A549 (cell line): ENCODE measurements at regions not wholly inside any gene's neighbourhood (a gene's known extent, or its start where the extent isn't known, plus 50 kb on each side); places are given as distances from the start of the nearest gene placed in this dataset.

Experiments used
- ATAC-seq, 2 experiments: fragments of 200-7000 bp in 1 of 2; fragments of >200 bp in 1 of 2; cut with Nextera tagmentation in 1 of 2; cut with Tn5 transposase in 1 of 2; 3 replicates each; pipeline versions ENCODE4 v1.8.0 to v1.9.1; 2018 to 2020; ENCODE audit warnings: mild to moderate bottlenecking in 1 of 2, moderate library complexity in 1 of 2
- CTCF ChIA-PET: fragments of 300-600 bp; sonication (Branson Sonifier 250); formaldehyde crosslinking; extraction: SDS; loops from one replicate; lab custom pipeline; 2021; ENCODE audit warnings: antibody characterized with exemption, inconsistent platforms; lab: Yijun Ruan, JAX
- POLR2A ChIA-PET: fragments of 350-600 bp; formaldehyde crosslinking; extraction: SDS; loops from one replicate; lab custom pipeline; 2021; ENCODE audit warnings: antibody characterized with exemption, inconsistent platforms; lab: Yijun Ruan, JAX
- DNase-seq, 2 experiments: peaks; one replicate each; pipeline versions ENCODE4 v3.0.0 to v3.0.0-alpha.2; 2011 to 2016; ENCODE audit warnings: low read depth in 1 of 2, low spot score in 1 of 2
- FAIRE-seq: peaks from 2 replicates; lab custom pipeline; 2011; peaks lifted over from hg19 to GRCh38; lab: Jason Lieb, UNC
- H3K27ac ChIP-seq, 2 experiments: fragments of >200 bp; sonication (Bioruptor Twin); formaldehyde crosslinking; 3 replicates each; pipeline ENCODE4 v1.5.1; 2016 to 2017
- H3K4me1 ChIP-seq: fragments of >200 bp; sonication (Bioruptor Twin); formaldehyde crosslinking; 3 replicates; pipeline ENCODE4 v1.6.1; 2016
- H3K4me2 ChIP-seq: fragments of >200 bp; sonication (Bioruptor Twin); formaldehyde crosslinking; 3 replicates; pipeline ENCODE4 v1.6.1; 2016
- H3K4me3 ChIP-seq: fragments of >200 bp; sonication (Bioruptor Twin); formaldehyde crosslinking; 3 replicates; pipeline ENCODE4 v1.5.1; 2016
- H3K9me3 ChIP-seq: fragments of >200 bp; sonication (Bioruptor Twin); formaldehyde crosslinking; 3 replicates; pipeline ENCODE4 v1.6.1; 2016
- CBX8 ChIP-seq: fragments of 200-600 bp; sonication (generic); IDR thresholded peaks from 2 replicates; pipeline ENCODE4 v1.6.1; 2016
- ELK1 ChIP-seq: fragments of 150-350 bp; IDR thresholded peaks from 2 replicates; pipeline ENCODE4 v1.6.1; 2014; ENCODE audit warnings: low read depth, mild to moderate bottlenecking, low read length
- EP300 ChIP-seq, 2 experiments: fragments of >200 bp; sonication (Bioruptor Twin); formaldehyde crosslinking; IDR thresholded peaks; 2 replicates in 1 of 2; 3 replicates in 1 of 2; pipeline ENCODE4 v1.6.1; 2016 to 2017
- ESRRA ChIP-seq: fragments of 150-350 bp; IDR thresholded peaks from 2 replicates; pipeline ENCODE4 v1.6.1; 2014; ENCODE audit warnings: mild to moderate bottlenecking, low read length, borderline replicate concordance
- FOXS1 ChIP-seq: fragments of 250-450 bp; sonication (Bioruptor Pico); IDR thresholded peaks from 2 replicates; pipeline ENCODE4 v1.5.0; 2020; ENCODE audit warnings: mild to moderate bottlenecking, moderate library complexity
- JUNB ChIP-seq: fragments of >200 bp; sonication (Bioruptor Twin); formaldehyde crosslinking; IDR thresholded peaks from 2 replicates; pipeline ENCODE4 v1.6.1; 2016
- KDM5A ChIP-seq: fragments of 200-600 bp; sonication (generic); IDR thresholded peaks from 2 replicates; pipeline ENCODE4 v1.6.1; 2016; ENCODE audit warnings: antibody characterized with exemption, mild to moderate bottlenecking
- MAX ChIP-seq: IDR thresholded peaks from 2 replicates; pipeline ENCODE4 v1.6.1; 2012
- MYC ChIP-seq: IDR thresholded peaks from 2 replicates; pipeline ENCODE4 v1.6.1; 2012; ENCODE audit warnings: mild to moderate bottlenecking, inconsistent platforms, low read length, improper control_type of control experiment, borderline replicate concordance
- NR3C1 ChIP-seq: fragments of >200 bp; sonication (Bioruptor Twin); formaldehyde crosslinking; IDR thresholded peaks from 3 replicates; pipeline ENCODE4 v1.6.1; 2017
- POLR2A ChIP-seq: IDR thresholded peaks from 2 replicates; pipeline ENCODE4 v1.6.1; 2012; ENCODE audit warnings: mild to moderate bottlenecking, low read length
- RAD21 ChIP-seq, 2 experiments: fragments of >200 bp in 1 of 2; sonication (Bioruptor Twin) in 1 of 2; formaldehyde crosslinking in 1 of 2; IDR thresholded peaks in 1 of 2; conservative IDR thresholded peaks in 1 of 2; 2 replicates in 1 of 2; 3 replicates in 1 of 2; pipeline ENCODE4 v1.6.1; 2012 to 2018; ENCODE audit warnings: inconsistent platforms in 1 of 2
- RFX5 ChIP-seq: fragments of 450-650 bp; IDR thresholded peaks from 2 replicates; pipeline ENCODE4 v1.7.1; 2014; ENCODE audit warnings: antibody characterized with exemption, mild to moderate bottlenecking, moderate library complexity
- RNF2 ChIP-seq: fragments of 200-600 bp; sonication (generic); IDR thresholded peaks from 2 replicates; pipeline ENCODE4 v1.6.1; 2016; ENCODE audit warnings: low read depth, mild to moderate bottlenecking, antibody characterized with exemption, moderate library complexity, borderline replicate concordance
- SMC3 ChIP-seq: fragments of >200 bp; sonication (Bioruptor Twin); formaldehyde crosslinking; IDR thresholded peaks from 3 replicates; pipeline ENCODE4 v1.6.1; 2018; ENCODE audit warnings: inconsistent platforms
- WGBS: methylation state at CpG from one replicate; pipeline ENCODE4 v1.1.6; 2017; ENCODE audit errors: missing lambda C conversion rate; 5-methylcytosine and 5-hydroxymethylcytosine counted together

GRCh38 chr3:64856977-64857516, 169.2 kb upstream of the ADAMTS9 start (continued):
- TF ChIP-seq MYC = no peak
- TF ChIP-seq NR3C1 = no peak
- TF ChIP-seq, all 56 proteins: peak for 0

- TF ChIP-seq MAX = no peak
- TF ChIP-seq RFX5 = no peak
- no peak for TF ChIP-seq RAD21 (conservative IDR thresholded peaks at IDR 0.05 in 1 of 2, IDR thresholded peaks at IDR 0.05 in 1 of 2)
- no peak for TF ChIP-seq POLR2A
- TF ChIP-seq MYC = no peak
- TF ChIP-seq, all 56 proteins: peak for 0
- ATAC-seq = no peak
- no peak for FAIRE-seq
- CTCF ChIA-PET = no interaction called here
- POLR2A ChIA-PET = no interaction called here
- 43% methylated on average over 1 of the region's 1 CpG for WGBS
- H3K4me1 ChIP-seq = no peaks in the 10 kb centered on the region
- no peak overlapping the region for H3K4me3 ChIP-seq
- H3K9me3 ChIP-seq = no peaks in the 10 kb centered on the region
- DNase-seq = no peak
- no peak overlapping the region for H3K4me2 ChIP-seq
- no peak overlapping the region for H3K27ac ChIP-seq
Measured at GRCh38 chr3:64856106-64856505, 168.3 kb upstream of the ADAMTS9 start.

- no peak overlapping the region for H3K4me3 ChIP-seq
- TF ChIP-seq RNF2 (no peak), JUNB (no peak)
- 12% methylated on average over 2 of the region's 2 CpGs for WGBS
- no peak overlapping the region for H3K4me2 ChIP-seq
- ChIA-PET POLR2A (no interaction called here), CTCF (no interaction called here)
- H3K9me3 ChIP-seq = no peaks in the 10 kb centered on the region
- no peak overlapping the region for H3K27ac ChIP-seq
- no peaks in the 10 kb centered on the region for H3K4me1 ChIP-seq
- ATAC-seq = no peak
- DNase-seq = no peak
- FAIRE-seq = no peak
Measured at GRCh38 chr3:64853456-64853855, 165.7 kb upstream of the ADAMTS9 start.

- H3K4me2 ChIP-seq = no peak overlapping the region
- H3K4me3 ChIP-seq = no peak overlapping the region
- TF ChIP-seq SMC3 = no peak
- TF ChIP-seq EP300 (IDR thresholded peaks at IDR 0.05) = 0 out of 5 replicates have a peak, but pooled peaks of 1 of the 2 experiments have one; percentile 12
- ChIA-PET CTCF (no interaction called here), POLR2A (no interaction called here)
- DNase-seq (peak in 1 of 2 experiments; percentile 2), ATAC-seq (no peak), FAIRE-seq (no peak)
- H3K27ac ChIP-seq = no peak overlapping the region
- H3K9me3 ChIP-seq = no peaks in the 10 kb centered on the region
- 0% methylated on average over 2 of the region's 2 CpGs for WGBS
- no peaks in the 10 kb centered on the region for H3K4me1 ChIP-seq
Measured at GRCh38 chr3:64852738-64853137, 164.9 kb upstream of the ADAMTS9 start.

- FAIRE-seq (no peak), ATAC-seq (no peak), DNase-seq (no peak)
- TF ChIP-seq CBX8 (no peak), FOXS1 (no peak), ESRRA (no peak), KDM5A (no peak), ELK1 (no peak)
- H3K4me1 ChIP-seq = no peaks in the 10 kb centered on the region
- ChIA-PET CTCF (no interaction called here), POLR2A (no interaction called here)
- 8% methylated on average over 4 of the region's 4 CpGs for WGBS
- no peaks in the 10 kb centered on the region for H3K9me3 ChIP-seq
- no peak overlapping the region for H3K4me2 ChIP-seq
- no peak overlapping the region for H3K4me3 ChIP-seq
- H3K27ac ChIP-seq = no peak overlapping the region
Measured at GRCh38 chr3:64848822-64849221, 161.0 kb upstream of the ADAMTS9 start.
